ENCODE measurements at regions not wholly inside any gene's neighbourhood (a gene's known extent, or its start where the extent isn't known, plus 50 kb on each side); places are given as distances from the start of the nearest gene placed in this dataset.

GRCh38 chr18:22009242-22009641, 160.1 kb upstream of the GATA6 start:
- intact Hi-C loops (cut with DNase I) = no loop called here
- no peak for ATAC-seq
- TF ChIP-seq CTCF (IDR thresholded peaks at IDR 0.05) = no peak
- no peak for TF ChIP-seq POLR2A (IDR thresholded peaks at IDR 0.05)

GRCh38 chr18:22013993-22014392, 155.4 kb upstream of the GATA6 start:
- Histone ChIP-seq H3K4me1 (no peaks in the 10 kb centered on the region), H3K4me3 (no peak overlapping the region), H3K9me3 (no peaks in the 10 kb centered on the region), H3K27ac (no peak overlapping the region), H3K36me3 (no peaks in the 10 kb centered on the region), H3K27me3 (no peaks in the 10 kb centered on the region)
- no peak for DNase-seq
- ATAC-seq = no peak
- intact Hi-C loops (cut with DNase I) = no loop called here
- no peak for TF ChIP-seq POLR2A (IDR thresholded peaks at IDR 0.05)
- TF ChIP-seq CTCF (IDR thresholded peaks at IDR 0.05) = no peak
- WGBS (ENCODE audit: insufficient coverage, low coverage, low lambda C conversion rate, missing lambda C conversion rate) = 92% methylated on average over 1 of the region's 1 CpG

More at GRCh38 chr18:22009242-22009641, 160.1 kb upstream of the GATA6 start:
- no peaks in the 10 kb centered on the region for H3K27me3 ChIP-seq
- no peaks in the 10 kb centered on the region for H3K4me1 ChIP-seq
- DNase-seq = no peak
- no peaks in the 10 kb centered on the region for H3K9me3 ChIP-seq
- no peak overlapping the region for H3K27ac ChIP-seq
- H3K4me3 ChIP-seq = no peak overlapping the region
- H3K36me3 ChIP-seq = no peaks in the 10 kb centered on the region

- 71% methylated on average over 2 of the region's 2 CpGs for WGBS (ENCODE audit: insufficient coverage, low coverage, low lambda C conversion rate, missing lambda C conversion rate)
- no peak for TF ChIP-seq POLR2A (IDR thresholded peaks at IDR 0.05)
- TF ChIP-seq CTCF (IDR thresholded peaks at IDR 0.05) = no peak
- ATAC-seq = no peak
Measured at GRCh38 chr18:22015156-22015555, 154.2 kb upstream of the GATA6 start.

GRCh38 chr18:22018366-22018765, 151.0 kb upstream of the GATA6 start:
- Histone ChIP-seq H3K4me3 (no peak overlapping the region), H3K27ac (no peak overlapping the region), H3K27me3 (no peaks in the 10 kb centered on the region), H3K4me1 (peaks cover 0 to 24% (median 13%) of the 10 kb centered on the region in 4 donors), H3K9me3 (no peaks in the 10 kb centered on the region), H3K36me3 (no peaks in the 10 kb centered on the region)
- no peak for ATAC-seq
- TF ChIP-seq CTCF (IDR thresholded peaks at IDR 0.05) (no peak), POLR2A (IDR thresholded peaks at IDR 0.05) (no peak)
- no peak for DNase-seq
- intact Hi-C loops (cut with DNase I) = no loop called here
- 61% methylated on average over 2 of the region's 3 CpGs for WGBS (ENCODE audit: insufficient coverage, low coverage, low lambda C conversion rate, missing lambda C conversion rate)

More at GRCh38 chr18:22015156-22015555, 154.2 kb upstream of the GATA6 start:
- DNase-seq = no peak
- no peaks in the 10 kb centered on the region for H3K9me3 ChIP-seq
- no peak overlapping the region for H3K27ac ChIP-seq
- H3K4me1 ChIP-seq = peaks cover 0 to 4% (median 2%) of the 10 kb centered on the region in 4 donors
- H3K36me3 ChIP-seq = no peaks in the 10 kb centered on the region
- no peaks in the 10 kb centered on the region for H3K27me3 ChIP-seq
- no peak overlapping the region for H3K4me3 ChIP-seq
- intact Hi-C loops (cut with DNase I) = no loop called here

GRCh38 chr18:22019193-22019592, 150.2 kb upstream of the GATA6 start:
- no peak overlapping the region for H3K27ac ChIP-seq
- WGBS (ENCODE audit: insufficient coverage, low coverage, low lambda C conversion rate, missing lambda C conversion rate) = 92% methylated on average over 4 of the region's 5 CpGs
- H3K9me3 ChIP-seq = no peaks in the 10 kb centered on the region
- TF ChIP-seq POLR2A (IDR thresholded peaks at IDR 0.05) (no peak), CTCF (IDR thresholded peaks at IDR 0.05) (no peak)
- H3K4me3 ChIP-seq = no peak overlapping the region
- ATAC-seq (no peak), DNase-seq (no peak)
- intact Hi-C loops (cut with DNase I) = no loop called here
- no peaks in the 10 kb centered on the region for H3K27me3 ChIP-seq
- H3K4me1 ChIP-seq = peaks cover 0 to 24% (median 13%) of the 10 kb centered on the region in 4 donors
- H3K36me3 ChIP-seq = no peaks in the 10 kb centered on the region
